Ovary (tissue), 3 donors: ENCODE measurements at regions not wholly inside any gene's neighbourhood (a gene's known extent, or its start where the extent isn't known, plus 50 kb on each side); places are given as distances from the start of the nearest gene placed in this dataset.

Source experiments
- CTCF ChIP-seq, 3 donors: fragments of 450-650 bp in 2 of 3; fragments of 200-600 bp in 1 of 3; IDR thresholded peaks; one replicate each; pipeline versions ENCODE4 v1.5.1 to v1.8.0; 2016 to 2022; ENCODE audit warnings: antibody characterized with exemption in 3 of 3, mild to moderate bottlenecking in 1 of 3
- POLR2A ChIP-seq: fragments of 450-650 bp; IDR thresholded peaks from one replicate; pipeline ENCODE4 v1.6.1; 2017; ENCODE audit warnings: antibody characterized with exemption, mild to moderate bottlenecking, moderate library complexity
- donor health status: DM: no; HTN: no; CAD: no.

GRCh38 chr9:126058591-126058990, 268.0 kb upstream of the MVB12B start:
- TF ChIP-seq CTCF (IDR thresholded peaks at IDR 0.05) = no peak
- no peak for TF ChIP-seq POLR2A
